A172 (cell line): ENCODE measurements at regions not wholly inside any gene's neighbourhood (a gene's known extent, or its start where the extent isn't known, plus 50 kb on each side); places are given as distances from the start of the nearest gene placed in this dataset.
"Not testable (repeated sequence)": the region's sequence is repeated elsewhere in the genome, so short reads cannot be mapped to it uniquely, and the experiment has no call there.

Experiments used
- DNase-seq: peaks from one replicate; pipeline ENCODE4 v3.0.0-alpha.2; 2015; ENCODE audit warnings: low spot score

DNA sequence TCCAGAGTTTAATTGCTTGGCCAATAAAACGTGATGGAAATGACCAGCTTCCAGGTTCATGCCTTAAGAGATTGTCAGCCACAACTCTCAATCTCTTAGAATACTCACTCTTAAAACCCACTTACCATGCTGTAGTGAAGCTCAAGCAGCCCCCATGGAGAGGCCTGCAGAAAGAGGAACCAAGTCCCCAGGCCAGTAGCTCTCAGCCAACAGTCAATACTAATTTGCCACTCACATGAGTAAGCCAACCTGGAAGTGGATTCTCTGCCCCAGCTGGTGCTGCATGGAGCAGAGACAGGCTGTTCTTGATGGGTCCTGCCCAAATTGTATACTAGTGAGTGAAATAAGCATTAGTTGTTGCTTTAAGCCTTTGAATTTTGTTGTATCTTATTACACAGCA is 155.9 kb downstream of the OXSM start:
- DNase-seq: no peak

DNA sequence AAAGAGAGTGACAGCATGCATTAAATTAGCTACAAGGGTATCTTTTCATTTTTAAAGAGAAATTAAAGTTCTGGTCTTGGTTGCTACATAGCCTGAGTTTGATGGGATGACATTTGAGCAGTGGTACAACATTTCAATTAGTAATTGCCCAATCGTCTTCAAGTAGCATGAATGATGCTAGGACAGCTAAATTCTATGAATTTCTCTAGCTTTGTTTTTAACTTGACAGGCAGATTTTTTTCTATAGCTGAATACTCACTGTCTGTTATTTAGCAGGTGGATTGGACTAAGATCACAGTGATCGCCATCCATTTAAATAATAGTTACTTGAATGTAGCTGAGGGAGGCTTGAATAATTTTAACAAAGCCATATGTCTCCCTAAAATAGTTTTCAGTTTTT is 162.2 kb downstream of the OXSM start:
- DNase-seq: no peak

DNA sequence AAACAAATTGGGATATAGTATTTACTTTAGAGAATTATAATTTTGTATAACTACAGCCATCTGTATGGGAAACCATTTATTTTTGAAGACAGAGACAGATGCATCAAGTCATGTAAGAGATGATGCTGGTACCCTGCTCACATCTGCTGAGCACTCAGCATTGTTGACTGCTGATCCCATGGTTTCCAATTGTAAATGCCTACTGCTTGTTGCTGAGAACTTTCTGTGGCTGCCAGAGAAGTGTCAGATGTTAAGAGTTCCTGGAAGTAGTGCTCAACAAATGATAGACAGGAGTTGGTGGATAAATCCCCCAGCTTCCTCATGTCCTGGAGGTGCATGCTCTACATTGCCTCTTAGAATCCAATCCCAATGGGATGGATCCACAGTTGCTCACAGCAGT is 167.1 kb downstream of the OXSM start:
- DNase-seq: no peak

DNA sequence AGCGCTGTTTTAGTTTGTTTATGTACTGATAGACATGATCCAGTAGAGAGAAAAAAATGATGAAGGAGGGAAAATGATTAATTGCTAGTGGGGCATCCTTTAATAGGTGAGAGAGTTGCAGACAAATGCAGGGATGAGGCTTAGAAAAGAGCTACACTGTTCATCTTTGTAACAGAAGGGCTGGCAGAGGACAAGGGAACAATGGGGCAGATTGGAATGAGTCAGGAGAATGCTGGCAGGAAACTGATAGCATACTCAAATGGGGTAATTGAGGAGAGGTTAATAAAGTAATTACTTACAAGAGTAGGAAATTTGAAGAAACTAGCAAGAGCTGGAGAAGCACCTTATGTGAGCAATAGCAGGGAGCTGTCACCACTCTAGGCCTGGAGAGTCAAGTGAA is 170.9 kb downstream of the OXSM start:
- no peak for DNase-seq

DNA sequence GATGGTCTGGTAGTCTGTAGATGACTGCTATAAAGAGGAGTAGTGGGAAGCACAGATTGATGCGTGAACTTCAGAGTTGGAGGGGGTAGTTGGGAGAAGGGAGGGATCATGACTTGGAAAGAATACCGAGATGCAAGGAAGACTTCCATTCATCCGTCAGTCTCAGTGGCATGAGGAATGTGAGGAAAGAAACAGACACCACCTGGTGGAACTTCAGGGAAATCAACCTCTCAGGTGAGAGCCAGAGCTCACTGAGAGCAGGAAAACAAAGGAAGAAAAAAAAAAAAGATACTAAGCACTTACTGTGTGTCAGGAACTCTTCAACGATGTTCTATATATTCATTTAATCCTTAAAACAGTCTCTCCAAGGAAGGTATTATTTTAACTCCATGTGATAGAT is 172.4 kb downstream of the OXSM start:
- no peak for DNase-seq

DNA sequence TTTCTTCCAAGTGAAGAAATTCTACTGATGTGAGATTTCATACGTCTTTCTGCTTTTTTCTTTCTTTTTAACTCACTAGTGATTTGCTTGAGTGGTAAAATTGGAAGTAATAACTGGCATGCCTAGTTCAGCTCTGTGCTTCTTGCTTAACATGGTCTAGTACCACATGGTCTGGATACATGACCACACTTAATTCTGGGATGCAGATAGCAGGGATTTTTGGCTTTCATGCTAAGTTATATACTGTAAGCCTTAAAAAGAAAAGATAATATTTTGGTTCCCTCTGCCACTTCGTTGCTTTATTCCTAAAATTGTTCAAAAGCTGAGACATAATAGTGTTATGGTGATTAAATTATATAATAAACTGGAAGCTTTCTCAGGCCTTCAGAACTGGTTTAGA is 174.3 kb downstream of the OXSM start:
- DNase-seq: no peak

DNA sequence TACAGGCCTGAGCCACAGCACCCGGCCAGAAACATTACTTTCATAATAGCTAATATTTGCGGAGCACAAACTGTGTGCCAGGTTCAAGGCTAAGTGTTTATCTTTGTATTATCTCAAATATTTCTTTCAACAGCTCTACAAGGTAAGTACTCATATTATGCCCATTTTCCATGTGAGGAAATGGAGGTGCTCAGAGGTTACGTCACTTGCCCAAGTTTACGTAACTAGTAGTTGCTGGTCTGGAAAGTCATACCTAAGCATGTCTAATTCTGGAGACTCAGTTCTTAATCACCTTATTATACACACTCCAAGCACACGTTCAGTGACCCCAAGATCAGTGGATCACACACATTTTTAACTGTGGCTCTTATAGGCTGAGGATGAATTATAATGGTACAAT is 177.5 kb downstream of the OXSM start:
- no peak for DNase-seq

DNA sequence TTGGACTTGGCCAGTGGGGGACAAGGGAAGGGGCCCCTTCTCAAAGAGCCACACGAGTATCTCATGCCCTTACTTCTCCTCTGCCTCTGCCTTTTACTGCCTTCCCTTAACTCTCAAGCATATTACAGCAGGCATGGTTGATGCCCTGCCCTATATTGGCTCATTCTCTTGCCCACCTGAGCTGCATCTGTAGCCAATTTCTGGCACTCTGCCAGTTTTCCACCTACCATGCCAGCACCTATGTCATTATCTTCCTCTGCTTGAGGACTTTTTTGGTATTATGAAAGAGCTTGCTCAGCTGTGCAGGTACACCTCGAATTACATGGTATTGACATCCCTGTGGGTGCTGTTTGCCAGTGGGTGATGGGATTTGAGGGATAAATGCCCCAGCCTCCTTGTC is 181.8 kb downstream of the OXSM start:
- DNase-seq: no peak

DNA sequence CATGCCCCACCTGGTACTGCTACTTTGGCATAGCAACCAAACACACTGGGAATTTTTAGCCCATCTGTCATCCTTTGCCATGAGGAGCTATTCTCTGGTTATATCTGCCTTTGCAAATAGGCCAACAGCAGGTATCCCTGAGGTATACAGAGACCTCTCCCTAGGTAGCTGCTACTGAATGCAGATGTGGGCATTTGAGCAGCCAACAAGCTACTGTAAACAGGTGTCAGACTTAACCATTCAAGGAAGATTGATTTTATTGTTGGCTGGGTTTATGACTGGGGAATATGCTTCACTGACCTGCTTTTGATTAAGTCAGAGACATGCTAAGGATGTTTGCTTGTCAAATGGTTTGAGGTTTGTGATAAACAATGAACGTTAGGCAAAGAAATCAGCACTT is 183.2 kb downstream of the OXSM start:
- no peak for DNase-seq

DNA sequence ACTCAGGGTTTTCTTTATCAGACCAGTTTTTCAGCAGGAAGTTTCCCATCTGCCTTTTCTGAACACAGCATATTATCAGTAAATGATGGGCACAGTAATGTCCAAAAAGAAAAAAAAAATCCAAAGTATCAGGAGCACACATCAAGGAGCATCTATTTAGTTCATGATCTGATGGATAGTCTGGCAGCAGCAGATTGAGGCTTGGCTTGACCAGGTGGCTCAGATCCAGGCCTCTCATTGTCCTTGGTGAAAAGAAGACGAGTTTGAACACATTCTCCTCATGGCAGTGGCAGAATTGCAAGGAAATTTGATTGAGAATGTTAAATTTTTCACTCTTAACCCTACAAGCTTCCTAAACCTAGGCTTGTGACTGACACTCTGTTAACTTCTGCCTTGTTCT is 192.9 kb downstream of the OXSM start:
- no peak for DNase-seq

DNA sequence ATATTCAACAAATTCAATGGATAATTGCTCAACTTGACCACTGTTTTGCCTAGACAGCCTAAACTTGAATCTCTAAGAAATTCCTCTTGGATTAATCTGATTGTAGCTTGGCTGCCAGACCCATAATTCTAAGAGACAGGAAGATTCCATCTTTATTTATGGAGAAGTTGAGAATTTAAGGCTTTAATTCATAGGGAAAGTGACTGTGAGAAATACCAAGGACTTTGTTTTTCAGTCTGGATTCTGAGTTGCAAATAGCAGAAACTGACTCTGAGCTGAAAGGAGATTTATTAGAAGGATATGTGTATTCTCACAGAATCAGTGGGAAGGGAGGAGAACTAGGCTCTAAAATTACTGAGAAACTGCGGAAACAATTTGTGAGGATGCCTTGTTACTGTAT is 195.7 kb downstream of the OXSM start:
- no peak for DNase-seq

DNA sequence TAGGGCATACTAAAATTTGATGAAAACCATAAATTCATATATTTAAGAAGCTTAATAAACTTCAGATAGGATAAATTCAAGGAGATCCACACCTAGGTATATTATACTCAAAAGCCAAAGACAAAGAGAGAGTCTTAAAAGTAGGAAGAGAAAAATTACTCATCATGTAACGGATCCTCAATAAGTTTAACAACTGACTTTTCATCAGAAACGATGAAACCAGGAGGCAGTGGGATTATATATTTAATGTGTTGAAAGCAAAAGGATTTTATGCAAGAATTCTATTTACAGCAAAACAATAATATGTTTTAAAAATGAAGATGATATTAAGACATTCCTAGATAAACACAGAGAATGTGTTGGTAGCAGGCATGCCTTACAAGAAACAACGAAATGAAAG is 202.7 kb downstream of the OXSM start:
- no peak for DNase-seq

DNA sequence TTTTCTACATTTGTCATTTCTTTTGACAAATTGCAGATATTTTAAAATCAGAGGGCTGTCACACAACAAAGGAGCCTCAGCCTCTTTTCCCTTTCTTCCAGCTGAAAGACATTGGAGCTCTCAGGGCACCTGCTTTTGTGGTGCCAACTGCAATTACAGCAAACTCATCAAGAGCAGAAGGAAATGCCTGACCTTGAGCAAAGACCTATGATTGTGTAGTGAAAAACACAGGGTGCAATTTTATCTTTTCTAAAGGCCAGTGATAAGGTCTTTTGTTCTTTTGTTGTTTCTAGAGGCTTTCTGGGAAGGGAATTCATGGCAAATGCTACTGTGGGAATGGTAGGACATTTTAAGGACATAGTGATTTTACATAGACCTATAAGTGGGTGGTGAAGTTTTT is 214.3 kb downstream of the OXSM start:
- no peak for DNase-seq

DNA sequence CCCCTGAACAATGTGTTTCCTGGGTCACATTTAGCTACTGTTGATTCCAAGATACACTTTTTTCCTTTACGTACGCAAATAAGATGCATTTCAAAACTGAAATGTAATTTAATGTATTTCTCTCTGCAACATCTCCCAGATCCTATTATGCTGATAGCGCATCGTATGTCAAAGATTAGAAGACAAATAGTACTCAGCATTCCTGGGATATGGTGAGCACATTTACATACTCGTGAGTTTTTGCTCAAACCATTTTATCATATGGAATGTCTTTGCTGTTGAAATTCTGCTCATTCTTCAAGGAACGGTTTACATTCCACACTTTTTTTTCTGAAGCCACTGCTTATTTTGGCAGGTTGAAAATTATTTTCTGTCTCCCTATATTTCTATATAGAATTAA is 221.4 kb downstream of the OXSM start:
- DNase-seq: no peak

DNA sequence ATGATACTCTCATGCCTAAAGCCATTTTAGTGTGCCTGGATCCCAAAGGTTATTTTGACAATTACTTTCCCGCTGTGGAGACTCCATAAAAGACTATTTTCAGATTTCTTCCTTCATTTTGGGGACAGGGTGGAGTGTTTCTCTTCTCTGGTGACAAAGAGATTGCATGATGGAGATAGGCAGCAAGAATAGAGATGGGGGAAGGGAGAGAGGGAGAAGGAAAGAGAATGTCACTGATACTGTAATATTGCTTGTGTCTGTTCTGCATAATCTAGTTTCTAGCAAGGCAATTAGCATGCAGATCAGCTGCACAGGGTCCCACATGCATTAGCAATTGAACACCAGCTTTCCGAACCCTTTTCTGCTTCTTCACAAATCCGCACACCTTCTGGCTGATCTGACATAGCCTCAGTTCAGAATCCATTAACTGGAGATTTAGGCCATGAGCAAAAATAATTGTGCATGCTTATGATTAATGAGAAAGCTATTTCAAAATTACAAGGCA is 222.4 kb downstream of the OXSM start:
- no peak for DNase-seq

DNA sequence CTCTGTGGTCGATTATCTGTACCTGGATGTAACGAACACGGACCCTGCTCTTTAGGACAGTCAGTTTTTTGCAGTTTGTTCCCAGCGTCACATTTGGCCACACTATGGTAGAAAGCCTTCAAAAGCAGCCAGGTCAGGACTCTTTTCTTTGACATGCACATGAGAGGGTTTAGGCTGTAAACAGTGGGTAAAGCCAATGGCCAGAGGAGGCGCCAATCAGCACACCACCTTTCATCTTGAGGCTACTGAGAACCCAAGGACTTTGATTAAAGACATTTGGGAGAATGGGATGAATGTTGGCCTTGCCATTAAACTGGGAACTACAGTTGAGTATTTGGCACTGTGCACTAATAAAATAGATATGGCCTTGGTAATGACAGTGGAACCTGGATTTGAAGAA is 225.9 kb downstream of the OXSM start:
- no peak for DNase-seq

DNA sequence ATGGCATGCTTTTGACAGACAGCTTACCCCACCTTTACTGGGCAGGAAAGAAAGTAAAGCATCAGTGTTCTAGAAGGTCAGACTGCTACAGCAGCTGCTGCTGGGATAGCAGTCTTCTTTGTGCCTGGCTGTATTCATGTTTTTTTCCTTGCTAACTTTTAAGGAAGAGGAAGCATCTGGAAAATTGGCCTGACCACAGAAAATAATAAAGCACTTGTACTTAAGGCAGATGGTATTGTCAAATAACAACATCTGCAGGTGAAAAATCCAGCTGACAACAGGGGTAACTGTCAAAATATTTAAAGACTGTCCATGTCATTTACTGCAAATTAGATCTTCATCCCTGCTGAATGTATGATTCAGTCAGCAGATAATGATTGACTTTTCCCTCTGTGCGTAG is 229.0 kb downstream of the OXSM start:
- no peak for DNase-seq

DNA sequence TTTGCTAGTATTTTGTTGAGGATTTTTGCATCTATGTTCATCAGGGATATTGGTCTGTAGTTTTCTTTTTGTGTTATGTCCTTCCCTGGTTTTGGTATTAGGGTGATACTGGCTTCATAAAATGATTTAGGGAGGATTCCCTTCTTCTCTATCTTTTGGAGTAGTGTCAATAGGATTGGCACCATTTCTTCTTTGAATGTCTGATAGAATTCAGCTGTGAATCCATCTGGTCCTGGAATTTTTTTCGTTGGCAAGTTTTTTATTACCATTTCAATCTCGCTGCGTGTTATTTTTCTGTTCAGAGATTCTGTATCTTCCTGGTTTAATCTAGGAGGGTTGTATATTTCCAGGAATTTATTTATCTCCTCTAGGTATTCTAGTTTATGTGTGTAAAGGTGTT is 234.3 kb downstream of the OXSM start:
- not testable (repeated sequence) for DNase-seq

DNA sequence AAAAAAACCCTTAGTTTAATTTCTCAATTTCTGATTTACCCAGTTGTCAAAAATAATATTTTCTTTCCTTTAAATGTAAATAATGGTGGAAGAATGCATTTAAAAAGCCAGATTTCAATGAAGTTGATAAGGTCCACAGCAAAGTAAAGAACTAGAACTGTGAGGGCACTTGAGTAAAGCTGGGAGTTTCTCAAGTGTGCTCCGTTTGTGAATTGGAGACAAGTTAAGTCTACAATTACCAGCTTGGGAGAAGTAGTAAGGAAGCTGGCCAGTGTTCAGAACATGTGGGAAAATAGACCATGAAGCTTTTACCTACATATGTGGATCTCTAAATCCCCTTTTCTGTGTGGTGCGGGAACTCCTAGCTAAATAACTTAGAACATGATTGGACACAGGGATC is 239.4 kb downstream of the OXSM start:
- no peak for DNase-seq

DNA sequence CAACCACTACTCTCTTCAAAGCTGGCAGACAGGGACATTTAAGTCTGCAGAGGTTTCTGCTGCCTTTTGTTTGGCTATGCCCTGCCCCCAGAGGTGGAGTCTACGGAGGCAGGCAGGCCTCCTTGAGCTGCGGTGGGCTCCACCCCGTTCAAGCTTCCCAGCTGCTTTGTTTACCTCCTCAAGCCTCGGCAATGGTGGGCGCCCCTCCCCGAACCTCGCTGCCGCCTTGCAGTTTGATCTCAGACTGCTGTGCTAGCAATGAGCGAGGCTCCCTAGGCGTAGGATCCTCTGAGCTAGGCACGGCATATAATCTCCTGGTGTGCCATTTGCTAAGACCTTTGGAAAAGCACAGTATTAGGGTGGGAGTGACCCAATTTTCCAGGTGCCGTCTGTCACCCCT is 252.2 kb downstream of the OXSM start:
- not testable (repeated sequence) for DNase-seq

DNA sequence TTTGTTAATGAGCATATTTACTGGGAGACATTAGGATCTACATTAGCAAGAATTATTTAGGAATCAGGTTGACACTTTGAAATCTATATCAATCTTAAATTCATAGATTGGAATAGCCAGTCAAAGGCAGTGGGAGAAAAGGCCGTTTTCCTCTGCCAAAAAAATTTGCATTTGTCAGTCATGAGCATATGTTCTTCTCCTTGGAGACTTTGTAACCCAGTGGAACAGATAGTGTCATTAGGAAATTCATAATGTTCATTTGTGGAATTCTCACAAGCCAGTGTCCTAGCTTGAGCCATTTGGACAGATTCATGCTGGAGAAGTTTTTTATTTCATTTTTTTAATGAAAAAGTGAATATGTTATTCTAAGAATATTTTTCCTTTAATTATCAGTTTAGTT is 260.1 kb downstream of the OXSM start:
- DNase-seq: no peak

DNA sequence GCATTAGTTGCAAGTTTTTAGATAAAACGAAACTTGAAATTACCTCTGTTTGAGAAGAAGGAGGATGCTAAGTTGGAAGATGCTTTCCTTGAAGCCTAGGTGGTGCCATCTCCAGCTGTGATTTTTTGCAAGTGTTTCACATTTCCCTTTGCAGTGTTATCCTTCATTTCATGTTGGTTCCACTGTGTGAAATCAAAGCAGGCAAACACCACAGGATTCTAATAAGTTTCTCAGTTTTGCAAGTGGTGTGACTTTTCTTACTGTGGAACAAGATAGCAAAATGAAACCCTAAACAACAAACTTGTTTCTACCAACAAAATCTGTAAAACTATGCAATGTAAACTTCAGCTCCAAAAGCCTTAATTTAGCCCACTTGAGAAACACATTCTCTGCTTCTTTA is 260.9 kb downstream of the OXSM start:
- DNase-seq: no peak

DNA sequence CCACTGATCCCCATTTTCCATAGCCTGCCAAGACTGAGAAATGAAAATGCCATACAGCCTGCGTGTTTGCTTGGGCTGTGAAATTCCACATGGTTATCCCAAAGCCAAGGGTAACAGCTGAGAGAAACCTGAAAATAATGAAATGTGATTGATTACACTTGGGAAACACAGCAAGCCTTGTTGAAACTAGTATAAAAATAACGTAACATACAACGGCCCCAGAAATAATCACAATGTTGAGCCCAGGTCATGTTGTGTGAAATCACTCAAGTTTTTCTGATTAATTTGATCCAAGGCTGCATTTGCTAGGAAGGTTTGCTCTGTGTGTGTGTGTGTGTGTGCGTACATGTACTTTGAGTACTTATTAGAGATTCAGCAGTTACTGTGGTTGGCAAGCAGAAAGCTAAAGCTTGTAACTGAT is 269.0 kb downstream of the OXSM start:
- no peak for DNase-seq

DNA sequence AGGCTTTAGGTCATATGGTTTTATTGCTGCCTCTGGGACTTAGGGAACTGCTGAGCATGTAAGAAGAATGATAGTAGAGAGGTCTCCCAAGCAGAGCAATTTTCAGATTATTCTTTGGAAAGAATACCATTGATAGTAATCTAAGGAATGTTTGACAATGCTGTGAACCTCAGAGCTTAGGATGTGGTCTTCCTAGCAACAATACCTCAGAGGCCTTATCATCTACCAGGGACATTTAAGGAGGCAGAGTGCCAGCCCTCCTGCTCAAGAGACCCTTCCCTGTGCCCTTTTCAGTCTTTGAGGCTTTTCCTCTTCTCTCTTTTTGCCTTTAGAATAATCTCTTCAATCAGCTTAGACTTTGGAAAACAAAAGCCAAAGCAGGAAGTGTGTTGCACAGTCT is 272.1 kb downstream of the OXSM start:
- DNase-seq: no peak

DNA sequence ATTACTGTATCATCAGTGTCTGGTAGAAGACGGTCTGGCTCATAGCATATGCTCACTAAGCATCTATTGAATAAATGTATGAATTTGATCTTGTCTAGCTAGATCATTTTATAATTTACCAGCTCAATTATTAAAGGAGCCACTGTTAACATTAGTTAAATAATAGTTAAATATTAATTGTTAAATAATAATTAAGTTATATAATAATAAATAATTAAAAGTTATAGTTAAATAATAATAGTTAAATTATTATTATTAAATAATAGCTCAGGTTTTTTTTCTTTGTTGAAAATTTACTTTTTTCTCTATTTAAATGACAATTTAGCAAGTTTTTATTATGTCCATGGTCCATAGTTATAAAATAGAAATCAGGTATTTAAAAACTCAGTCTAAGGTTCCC is 274.4 kb downstream of the OXSM start:
- DNase-seq: no peak
